Fibroblast of lung (primary cell): ENCODE measurements at regions not wholly inside any gene's neighbourhood (a gene's known extent, or its start where the extent isn't known, plus 50 kb on each side); places are given as distances from the start of the nearest gene placed in this dataset.

Experiments used
- DNase-seq, 2 donors: peaks; one replicate each; pipeline versions ENCODE4 v3.0.0 to v3.0.0-alpha.2; 2010; ENCODE audit warnings: low read depth in 2 of 2
- H2AFZ ChIP-seq: 2 replicates; pipeline ENCODE4 v1.5.1; 2012; ENCODE audit warnings: low read length, control low read depth, inconsistent platforms
- H3K27ac ChIP-seq: 2 replicates; pipeline ENCODE4 v1.5.1; 2011; ENCODE audit warnings: low read length, control low read depth; ENCODE audit not compliant: insufficient read depth
- H3K27me3 ChIP-seq: 2 replicates; pipeline ENCODE4 v1.5.1; 2011; ENCODE audit warnings: mild to moderate bottlenecking, low read length; ENCODE audit not compliant: control insufficient read depth, insufficient read depth
- H3K36me3 ChIP-seq: 2 replicates; pipeline ENCODE4 v1.5.1; 2011; ENCODE audit warnings: low read length; ENCODE audit not compliant: control insufficient read depth, insufficient read depth
- H3K4me1 ChIP-seq: 2 replicates; pipeline ENCODE4 v1.5.1; 2011; ENCODE audit warnings: low read length; ENCODE audit not compliant: control insufficient read depth, insufficient read depth; ENCODE audit errors: extremely low read depth
- H3K4me2 ChIP-seq: 2 replicates; pipeline ENCODE4 v1.5.1; 2011; ENCODE audit warnings: low read length, control low read depth; ENCODE audit not compliant: insufficient read depth; ENCODE audit errors: extremely low read depth
- H3K4me3 ChIP-seq, 4 experiments: fragments of 200-600 bp in 1 of 4; sonication (generic) in 1 of 4; replicated peaks in 1 of 4; 2 replicates each; pipeline ENCODE4 v1.5.1; 2011 to 2016; ENCODE audit warnings: low read length in 4 of 4, low read depth in 3 of 4, mild to moderate bottlenecking in 3 of 4, control low read depth in 2 of 4, inconsistent platforms in 1 of 4, mixed read lengths in 1 of 4; ENCODE audit not compliant: insufficient read depth in 1 of 4; ENCODE audit errors: control extremely low read depth in 1 of 4
- H3K79me2 ChIP-seq: 2 replicates; pipeline ENCODE4 v1.5.1; 2012; ENCODE audit warnings: mild to moderate bottlenecking, low read length, inconsistent platforms; ENCODE audit not compliant: control insufficient read depth, insufficient read depth
- H3K9ac ChIP-seq: 2 replicates; pipeline ENCODE4 v1.5.1; 2011; ENCODE audit warnings: mild to moderate bottlenecking, low read length, control low read depth; ENCODE audit not compliant: insufficient read depth
- H3K9me3 ChIP-seq: 2 replicates; pipeline ENCODE4 v1.5.1; 2012; ENCODE audit warnings: low read depth, low read length; ENCODE audit not compliant: control insufficient read depth, insufficient read depth
- H4K20me1 ChIP-seq: 2 replicates; pipeline ENCODE4 v1.5.1; 2011; ENCODE audit warnings: low read length; ENCODE audit not compliant: control insufficient read depth, insufficient read depth; ENCODE audit errors: extremely low read depth
- CTCF ChIP-seq, 2 donors: IDR thresholded peaks in 1 of 2; conservative IDR thresholded peaks in 1 of 2; 1 replicate in 1 of 2; 2 replicates in 1 of 2; pipeline ENCODE4 v1.5.1; 2011 to 2012; ENCODE audit warnings: low read length in 2 of 2, control low read depth in 1 of 2, inconsistent platforms in 1 of 2, low read depth in 1 of 2, mild to moderate bottlenecking in 1 of 2
- EZH2 ChIP-seq: IDR thresholded peaks from 2 replicates; pipeline ENCODE4 v1.5.1; 2012; ENCODE audit warnings: low read length, control low read depth, mild to moderate bottlenecking; ENCODE audit errors: missing control alignments

- H3K4me3 ChIP-seq: no peak overlapping the region
Measured at GRCh38 chr9:117473293-117473692, 58.4 kb upstream of the ASTN2 start.

GRCh38 chr9:117470902-117471301 is 56.0 kb upstream of the ASTN2 start:
- Histone ChIP-seq H2AFZ (no peak overlapping the region), H3K36me3 (no peaks in the 10 kb centered on the region), H3K4me3 (no peak overlapping the region), H4K20me1 (no peaks in the 10 kb centered on the region), H3K27ac (no peak overlapping the region), H3K4me1 (no peaks in the 10 kb centered on the region), H3K79me2 (no peaks in the 10 kb centered on the region), H3K4me2 (no peak overlapping the region), H3K9ac (no peak overlapping the region), H3K9me3 (no peaks in the 10 kb centered on the region), H3K27me3 (no peaks in the 10 kb centered on the region)
- TF ChIP-seq CTCF (conservative IDR thresholded peaks at IDR 0.05 in 1 of 2, IDR thresholded peaks at IDR 0.05 in 1 of 2; ENCODE audit: low read depth in 1 of 2, low read length in 2 of 2): no peak
- TF ChIP-seq EZH2: no peak
- DNase-seq: no peak

More at GRCh38 chr9:117473293-117473692, 58.4 kb upstream of the ASTN2 start:
- Histone ChIP-seq H3K9ac (no peak overlapping the region), H3K36me3 (no peaks in the 10 kb centered on the region), H3K27me3 (no peaks in the 10 kb centered on the region), H3K27ac (no peak overlapping the region), H2AFZ (no peak overlapping the region), H3K9me3 (no peaks in the 10 kb centered on the region), H3K4me1 (no peaks in the 10 kb centered on the region), H3K79me2 (no peaks in the 10 kb centered on the region), H4K20me1 (no peaks in the 10 kb centered on the region), H3K4me2 (no peak overlapping the region)
- no peak for TF ChIP-seq EZH2
- no peak for TF ChIP-seq CTCF (conservative IDR thresholded peaks at IDR 0.05 in 1 of 2, IDR thresholded peaks at IDR 0.05 in 1 of 2; ENCODE audit: low read depth in 1 of 2, low read length in 2 of 2)
- no peak for DNase-seq

GRCh38 chr9:117470455-117470854 is 55.6 kb upstream of the ASTN2 start:
- DNase-seq: no peak
- Histone ChIP-seq H3K4me3 (no peak overlapping the region), H3K27ac (no peak overlapping the region), H2AFZ (no peak overlapping the region), H3K9ac (no peak overlapping the region), H3K36me3 (no peaks in the 10 kb centered on the region), H3K9me3 (no peaks in the 10 kb centered on the region), H3K4me2 (no peak overlapping the region), H3K79me2 (no peaks in the 10 kb centered on the region), H3K4me1 (no peaks in the 10 kb centered on the region), H4K20me1 (no peaks in the 10 kb centered on the region), H3K27me3 (no peaks in the 10 kb centered on the region)
- TF ChIP-seq EZH2: no peak
- no peak for TF ChIP-seq CTCF (conservative IDR thresholded peaks at IDR 0.05 in 1 of 2, IDR thresholded peaks at IDR 0.05 in 1 of 2; ENCODE audit: low read depth in 1 of 2, low read length in 2 of 2)
